ENCODE measurements at regions not wholly inside any gene's neighbourhood (a gene's known extent, or its start where the extent isn't known, plus 50 kb on each side); places are given as distances from the start of the nearest gene placed in this dataset.
A peak's percentile ranks its signal among the peaks of the same experiment; 100 is the strongest.

GRCh38 chr1:87196110-87196827, 132.4 kb upstream of the LMO4 start:
- DNase-seq = no peak

GRCh38 chr1:87197156-87197555, 131.5 kb upstream of the LMO4 start:
- peak in 1 of 2 donors; percentile 42 for DNase-seq

- peak; percentile 51 to 74 for DNase-seq
Measured at GRCh38 chr1:87197641-87198040, 131.0 kb upstream of the LMO4 start.

- DNase-seq = no peak
Measured at GRCh38 chr1:87200875-87201638, 127.6 kb upstream of the LMO4 start.

GRCh38 chr1:87201768-87202167, 126.9 kb upstream of the LMO4 start:
- no peak for DNase-seq

DNA sequence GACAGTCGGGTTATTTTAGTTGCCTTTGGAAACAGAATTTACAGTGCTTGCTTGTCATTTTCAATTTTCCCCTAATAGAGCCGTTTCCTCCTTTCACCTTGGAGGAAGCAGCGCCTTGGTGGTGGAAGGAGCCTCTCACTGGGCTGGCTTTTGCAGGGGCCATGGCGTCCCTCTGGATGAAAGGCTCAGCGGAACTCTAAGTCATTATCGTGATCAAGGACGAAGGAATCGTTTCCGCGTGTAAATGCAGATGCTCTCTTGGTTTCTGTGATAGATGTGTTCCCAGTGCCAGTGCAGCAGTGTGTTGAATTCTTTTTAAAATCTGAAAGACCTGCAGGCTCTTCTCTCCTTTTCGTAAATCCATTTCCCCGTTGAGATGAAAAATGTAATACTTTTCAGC, 126.2 kb upstream of the LMO4 start:
- no peak for DNase-seq

GRCh38 chr1:87202922-87203655, 125.6 kb upstream of the LMO4 start:
- DNase-seq = peak; percentile 32 to 67

DNA sequence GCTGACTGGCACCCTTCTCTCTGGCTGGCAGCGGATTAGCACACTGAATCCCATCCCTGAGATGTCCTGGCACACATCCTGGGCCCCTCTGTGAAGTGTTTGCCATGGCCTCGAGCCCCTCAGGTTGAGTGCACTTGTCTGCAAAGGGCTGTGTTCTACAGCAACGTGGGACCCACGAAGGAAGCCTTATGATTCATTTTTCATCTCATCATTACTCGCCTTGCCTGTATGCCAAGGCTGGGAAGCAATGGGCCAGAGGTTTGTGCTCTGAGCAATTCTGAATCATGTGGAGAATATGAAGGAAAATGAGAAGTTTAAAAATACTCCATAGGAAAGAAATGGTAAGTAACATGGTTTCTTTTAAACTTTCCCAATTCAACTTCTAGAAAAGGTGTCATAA, 124.8 kb upstream of the LMO4 start:
- DNase-seq = no peak

- DNase-seq = no peak
Measured at GRCh38 chr1:87204441-87204840, 124.2 kb upstream of the LMO4 start.

- no peak for DNase-seq
Measured at GRCh38 chr1:87204921-87205320, 123.8 kb upstream of the LMO4 start.

GRCh38 chr1:87206044-87206831, 122.4 kb upstream of the LMO4 start:
- no peak for DNase-seq

DNA sequence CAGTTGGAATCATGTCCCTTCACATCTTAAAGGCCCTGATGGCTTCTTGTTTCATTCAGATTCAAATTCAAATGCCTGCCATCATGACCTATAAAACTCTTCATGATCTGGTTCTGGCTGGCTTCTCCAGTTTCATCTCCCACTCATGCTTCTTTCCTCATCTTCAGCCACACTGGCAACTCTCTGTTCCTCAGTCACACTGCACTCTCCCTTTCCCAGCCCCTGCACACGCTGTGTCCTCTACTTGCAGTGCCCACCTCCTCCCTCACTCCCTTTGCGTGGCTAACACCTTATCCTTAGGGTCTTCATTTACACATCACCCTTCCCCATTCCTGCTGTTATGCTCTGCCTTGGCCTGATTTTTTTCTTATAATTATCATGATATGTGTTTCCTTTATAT, 120.6 kb upstream of the LMO4 start:
- peak; percentile 20 to 53 for DNase-seq

- DNase-seq = peak; percentile 73 to 85
Measured at GRCh38 chr1:87208931-87209330, 119.7 kb upstream of the LMO4 start.

GRCh38 chr1:87210151-87210550, 118.5 kb upstream of the LMO4 start:
- no peak for DNase-seq

- DNase-seq = no peak
Measured at GRCh38 chr1:87212431-87213134, 116.1 kb upstream of the LMO4 start.

DNA sequence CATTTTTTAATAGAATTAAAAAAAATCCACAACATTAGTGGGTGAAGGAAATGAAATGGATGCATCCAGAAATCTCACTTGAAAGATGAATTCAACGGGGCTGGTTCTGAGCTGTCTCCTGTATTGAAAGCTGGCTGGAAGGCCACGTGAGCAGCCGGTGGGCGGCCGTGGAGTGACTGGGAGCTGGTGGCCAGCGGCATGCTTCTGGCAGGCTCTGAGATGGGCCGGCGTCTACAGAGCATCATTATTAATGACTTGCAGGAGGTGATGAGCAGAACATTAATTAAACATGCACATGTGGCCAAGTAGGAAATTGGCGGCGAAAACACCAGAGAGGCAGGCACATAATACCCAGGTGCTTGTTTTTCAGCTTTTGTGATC, 115.6 kb upstream of the LMO4 start:
- DNase-seq = no peak

- DNase-seq = no peak
Measured at GRCh38 chr1:87215592-87215991, 113.1 kb upstream of the LMO4 start.

DNA sequence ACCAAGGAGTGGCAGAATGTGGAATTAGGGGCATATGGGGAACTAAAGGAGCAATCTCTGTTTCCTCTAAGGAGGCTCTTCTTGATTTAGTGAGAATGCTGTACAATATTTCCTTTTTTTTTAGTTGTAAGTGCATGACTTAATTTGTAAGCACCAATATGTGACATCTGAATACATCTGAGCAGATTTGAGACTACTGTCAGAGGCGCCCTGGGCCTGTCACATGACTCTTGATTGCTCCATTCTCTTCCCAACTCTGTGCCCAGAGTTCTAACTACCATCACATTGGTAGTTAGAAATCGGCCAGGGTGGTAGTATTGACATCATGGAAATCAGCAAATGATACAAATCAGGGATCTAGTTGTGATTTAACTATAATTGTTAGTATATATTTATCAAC, 110.1 kb upstream of the LMO4 start:
- peak; percentile 36 to 50 for DNase-seq

GRCh38 chr1:87219141-87219540, 109.5 kb upstream of the LMO4 start:
- no peak for DNase-seq

- peak in 1 of 2 donors; percentile 29 for DNase-seq
Measured at GRCh38 chr1:87219626-87220025, 109.1 kb upstream of the LMO4 start.

DNA sequence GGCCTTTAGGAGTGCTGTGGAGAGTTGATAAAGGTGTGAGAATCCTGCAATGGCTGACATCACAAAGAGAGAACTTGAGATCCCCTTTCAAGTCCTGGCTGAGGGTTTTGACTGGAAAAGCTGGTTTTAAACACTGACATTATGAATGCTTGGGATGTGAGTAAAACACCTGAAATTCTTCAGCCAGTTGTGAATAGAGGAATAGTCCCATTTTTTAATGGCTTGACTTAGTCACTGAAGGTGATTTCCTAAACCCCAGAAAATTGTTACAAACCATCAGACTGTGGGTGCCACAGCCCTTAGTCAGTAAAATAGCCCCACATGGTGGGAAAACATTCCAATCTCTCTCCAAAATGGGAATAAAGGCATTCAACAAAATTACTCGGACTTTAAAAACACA, 107.7 kb upstream of the LMO4 start:
- DNase-seq = no peak

DNA sequence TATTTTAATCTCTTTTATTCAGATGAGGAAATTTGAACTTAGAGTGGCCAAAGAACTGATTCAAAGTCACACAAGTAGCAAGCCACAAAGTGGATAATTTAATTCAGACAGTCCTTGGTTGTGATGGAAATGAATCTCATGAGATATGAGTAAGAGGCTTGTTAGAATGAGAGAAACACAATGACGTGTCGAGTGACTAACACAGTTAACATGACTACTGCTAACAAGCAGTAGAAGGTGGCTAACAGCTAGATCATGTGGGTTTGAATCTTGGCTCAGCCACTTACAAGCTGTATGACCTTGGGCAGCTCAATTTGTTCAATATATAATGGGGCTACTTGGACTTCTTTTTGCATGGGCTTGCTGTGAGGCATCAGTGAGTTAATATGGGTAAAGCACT, 104.5 kb upstream of the LMO4 start:
- peak; percentile 25 to 69 for DNase-seq

Measured in inflammatory macrophage (primary cell).